Esophagus muscularis mucosa (tissue), 3 donors: ENCODE measurements at regions not wholly inside any gene's neighbourhood (a gene's known extent, or its start where the extent isn't known, plus 50 kb on each side); places are given as distances from the start of the nearest gene placed in this dataset.

Experiments used
- CTCF ChIP-seq, 3 experiments: fragments of 200-600 bp in 2 of 3; fragments of 450-650 bp in 1 of 3; sonication (generic) in 2 of 3; IDR thresholded peaks; one replicate each; pipeline ENCODE4 v1.5.1; 2017 to 2019; ENCODE audit warnings: antibody characterized with exemption in 3 of 3, mild to moderate bottlenecking in 2 of 3, moderate library complexity in 1 of 3
- POLR2AphosphoS5 ChIP-seq, 2 donors: sonication (generic); formaldehyde crosslinking; IDR thresholded peaks; one replicate each; pipeline ENCODE4 v1.6.1; 2017; ENCODE audit warnings: antibody characterized with exemption in 2 of 2

GRCh38 chr3:23078735-23079134 lies 124.4 kb upstream of the UBE2E2 start:
- TF ChIP-seq CTCF (IDR thresholded peaks at IDR 0.05) (no peak), POLR2AphosphoS5 (IDR thresholded peaks at IDR 0.05) (no peak)
